Thyroid gland (tissue), 4 donors: ENCODE measurements at regions not wholly inside any gene's neighbourhood (a gene's known extent, or its start where the extent isn't known, plus 50 kb on each side); places are given as distances from the start of the nearest gene placed in this dataset.

ENCODE experiments used
- CTCF ChIP-seq, 6 experiments: fragments of 200-600 bp in 3 of 6; fragments of 450-650 bp in 3 of 6; sonication (generic) in 3 of 6; IDR thresholded peaks; one replicate each; pipeline ENCODE4 v1.5.1; 2016 to 2019; ENCODE audit warnings: antibody characterized with exemption in 6 of 6, mild to moderate bottlenecking in 2 of 6, inconsistent platforms in 1 of 6, moderate library complexity in 1 of 6
- POLR2A ChIP-seq, 2 donors: fragments of 450-650 bp; IDR thresholded peaks; one replicate each; pipeline ENCODE4 v1.6.1; 2017; ENCODE audit warnings: antibody characterized with exemption in 2 of 2, mild to moderate bottlenecking in 2 of 2, moderate library complexity in 1 of 2

DNA sequence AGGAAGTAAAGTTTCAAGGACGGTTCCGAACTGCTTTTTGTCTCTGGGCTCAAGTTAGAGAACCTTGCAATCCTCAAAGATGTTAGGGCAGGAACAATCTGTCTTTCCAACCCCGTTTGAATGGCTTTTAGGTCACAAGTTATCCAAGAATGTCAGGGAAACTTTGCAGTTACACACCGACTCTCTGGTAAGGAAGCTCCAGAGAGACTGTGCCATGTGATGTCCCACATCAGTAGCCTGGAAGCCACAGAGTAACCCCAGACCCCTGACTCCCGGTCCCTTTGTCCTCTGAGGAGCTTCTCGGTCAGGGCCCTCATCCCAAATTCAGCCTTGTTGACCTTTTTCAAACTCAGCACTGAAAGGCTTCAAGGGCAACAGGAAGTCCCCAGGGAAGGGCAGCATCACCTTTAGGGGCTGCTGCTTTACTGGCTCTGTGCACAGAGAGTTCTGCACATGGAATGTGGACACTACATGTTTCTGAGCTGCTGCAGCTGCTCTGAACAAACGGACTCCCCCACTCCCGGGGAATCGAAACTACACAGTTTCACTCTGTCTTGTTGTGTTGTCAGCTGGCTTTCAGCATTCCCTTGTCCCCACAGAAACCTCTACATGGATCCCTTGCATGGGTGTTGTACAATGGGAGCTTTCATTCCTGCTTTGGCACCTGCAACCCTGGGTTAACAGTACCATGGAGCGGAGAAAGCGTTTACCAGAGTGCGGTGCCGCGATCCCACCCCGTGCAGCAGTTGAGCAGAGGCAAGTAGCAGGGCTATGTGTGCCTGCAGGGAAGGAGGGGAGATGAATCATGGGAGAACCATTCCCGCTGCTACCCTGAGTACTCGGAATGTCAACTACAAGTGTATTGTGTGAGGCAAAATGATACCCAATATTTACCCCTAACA lies 408.2 kb upstream of the THBS1 start:
- TF ChIP-seq POLR2A (IDR thresholded peaks at IDR 0.05) (no peak), CTCF (IDR thresholded peaks at IDR 0.05) (no peak)
